Jurkat, Clone E6-1 (cell line): ENCODE measurements at regions not wholly inside any gene's neighbourhood (a gene's known extent, or its start where the extent isn't known, plus 50 kb on each side); places are given as distances from the start of the nearest gene placed in this dataset.
"Not testable (repeated sequence)": the region's sequence is repeated elsewhere in the genome, so short reads cannot be mapped to it uniquely, and the experiment has no call there.

Experiments
- DNase-seq: peaks from one replicate; pipeline ENCODE4 v3.0.0-alpha.2; 2011; ENCODE audit warnings: low read depth, low spot score
- H3K4me3 ChIP-seq: 2 replicates; pipeline ENCODE4 v1.5.1; 2011; ENCODE audit warnings: mild to moderate bottlenecking, low read length, control low read depth, moderate library complexity

DNA sequence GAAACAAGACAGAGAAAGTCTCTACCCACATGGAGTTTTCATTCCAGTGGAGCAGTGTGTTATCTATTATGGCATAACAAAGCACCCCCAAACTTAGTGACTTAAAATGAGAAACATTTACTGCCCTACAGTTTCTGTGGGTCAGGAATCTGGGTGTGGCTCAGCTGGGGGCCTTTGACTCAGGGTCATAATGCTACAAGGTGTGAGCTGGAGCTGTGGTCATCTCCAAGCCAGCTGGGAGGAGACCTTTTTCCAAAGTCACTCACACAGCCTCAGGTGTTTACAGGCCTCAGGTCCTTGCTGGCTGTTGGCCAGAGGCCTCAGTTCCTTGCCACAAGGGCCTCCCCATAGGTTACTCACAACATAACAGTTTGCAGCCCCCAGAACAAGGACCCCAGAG, 169.2 kb downstream of the ETAA1 start:
- H3K4me3 ChIP-seq: no peak overlapping the region
- no peak for DNase-seq

DNA sequence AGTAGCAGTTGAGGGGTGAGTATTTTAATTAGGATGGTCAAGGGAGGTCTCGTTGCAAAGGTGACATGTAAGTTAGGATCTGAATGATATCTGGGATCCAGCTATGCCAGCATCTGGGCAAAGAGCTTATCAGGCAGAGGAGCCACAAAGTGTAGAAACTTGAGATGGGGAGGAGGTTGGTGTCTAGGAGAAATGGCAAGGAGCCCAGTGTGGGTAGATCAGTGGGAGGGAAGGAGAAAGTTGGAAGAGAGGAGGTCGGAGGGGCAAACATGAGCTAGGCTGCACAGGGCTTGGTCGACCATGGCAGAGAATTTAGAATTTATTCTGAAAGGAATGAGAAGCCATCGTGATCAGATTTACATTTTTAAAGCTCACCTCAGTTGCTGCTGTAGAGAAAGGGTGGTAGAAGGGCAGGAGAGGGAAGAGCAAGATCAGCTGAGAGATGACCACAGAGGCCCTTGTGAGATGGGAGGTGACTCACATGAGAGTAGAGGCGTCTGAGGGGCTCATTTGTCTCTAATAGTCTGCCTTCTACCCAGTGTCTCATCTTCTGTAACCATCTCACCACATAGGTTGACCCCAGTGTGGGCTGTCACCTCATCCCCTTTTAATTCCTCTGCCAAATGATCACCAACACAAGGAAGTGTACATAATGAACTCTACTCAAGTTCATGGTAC, 170.0 kb downstream of the ETAA1 start:
- no peak overlapping the region for H3K4me3 ChIP-seq
- no peak for DNase-seq

DNA sequence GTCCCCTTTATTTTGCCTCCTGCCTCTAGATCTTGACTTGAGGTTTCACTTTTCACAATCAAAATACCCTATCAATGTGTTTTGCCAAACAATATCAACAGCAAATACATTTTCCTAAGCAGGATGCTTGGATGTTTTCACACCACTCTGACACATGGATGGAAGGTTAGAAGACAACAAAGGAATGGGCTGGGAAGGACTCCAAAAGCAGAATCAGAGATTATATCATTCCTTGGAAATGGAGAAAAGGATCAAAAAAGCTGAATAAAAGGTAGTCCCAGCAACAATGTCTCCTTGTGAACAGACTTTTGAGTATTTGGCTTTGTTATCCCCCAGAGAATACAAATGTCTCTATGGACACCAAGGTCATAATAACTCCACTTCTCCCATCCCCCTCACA, 170.8 kb downstream of the ETAA1 start:
- no peak overlapping the region for H3K4me3 ChIP-seq
- DNase-seq: no peak

DNA sequence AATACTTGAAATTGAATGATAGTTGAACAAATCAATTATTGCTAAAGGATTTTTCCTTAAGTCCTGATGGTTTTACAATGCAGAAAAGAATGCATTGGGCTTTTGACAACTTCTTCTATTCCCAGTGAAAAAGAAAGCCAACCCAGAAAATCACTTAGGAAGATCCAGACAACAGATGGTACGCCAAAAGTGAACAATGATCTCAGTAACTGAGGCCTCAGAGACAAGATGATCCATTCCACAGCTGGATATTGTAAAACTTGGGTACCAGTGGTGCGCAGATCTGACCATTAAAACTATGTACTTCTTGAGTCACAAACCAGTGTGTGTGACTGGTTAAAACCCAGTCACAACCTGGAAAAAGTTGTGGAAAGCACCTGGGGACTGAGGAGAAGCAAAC, 173.5 kb downstream of the ETAA1 start:
- DNase-seq: no peak
- no peak overlapping the region for H3K4me3 ChIP-seq

DNA sequence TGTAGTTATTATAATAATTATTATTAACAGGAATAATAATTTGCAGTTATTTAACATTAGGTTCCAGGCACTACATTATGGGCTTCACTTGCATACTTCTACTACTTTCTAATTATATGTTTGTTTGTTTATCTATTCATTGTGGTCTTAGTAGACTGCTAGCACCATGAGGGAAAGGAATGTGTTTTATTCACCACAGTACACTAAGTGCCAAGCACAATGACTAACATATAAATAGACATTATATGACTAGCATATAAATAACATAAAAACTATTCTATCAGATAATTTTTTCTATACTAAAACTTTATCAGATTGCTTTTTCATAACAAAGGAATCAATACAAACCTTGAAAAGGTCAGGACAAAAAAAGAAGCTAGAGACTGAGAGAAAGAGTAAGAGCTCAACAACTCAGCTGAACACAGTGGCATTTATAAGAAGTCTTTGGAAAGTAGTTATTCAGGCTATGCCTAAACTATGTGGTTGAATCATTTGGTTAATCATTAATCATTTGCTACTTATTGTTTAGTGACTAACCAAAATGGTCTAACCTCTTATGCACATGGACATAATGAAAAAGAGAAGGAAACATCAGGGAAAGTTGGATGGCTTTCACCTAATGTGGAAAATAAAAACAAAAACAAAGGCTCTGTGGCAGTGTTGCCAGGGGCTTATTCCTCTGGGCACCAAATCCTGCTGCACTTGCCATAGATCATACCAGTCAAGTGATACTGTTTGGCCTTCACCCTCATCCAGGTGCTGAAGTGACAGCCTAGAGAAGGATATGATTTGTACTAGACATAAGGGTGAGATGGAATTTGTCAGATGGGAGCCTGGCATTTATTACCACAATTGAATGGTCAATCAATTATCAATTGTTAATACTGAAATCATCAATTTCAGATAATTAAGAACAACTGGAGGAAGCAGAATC, 174.9 kb downstream of the ETAA1 start:
- no peak overlapping the region for H3K4me3 ChIP-seq
- no peak for DNase-seq

DNA sequence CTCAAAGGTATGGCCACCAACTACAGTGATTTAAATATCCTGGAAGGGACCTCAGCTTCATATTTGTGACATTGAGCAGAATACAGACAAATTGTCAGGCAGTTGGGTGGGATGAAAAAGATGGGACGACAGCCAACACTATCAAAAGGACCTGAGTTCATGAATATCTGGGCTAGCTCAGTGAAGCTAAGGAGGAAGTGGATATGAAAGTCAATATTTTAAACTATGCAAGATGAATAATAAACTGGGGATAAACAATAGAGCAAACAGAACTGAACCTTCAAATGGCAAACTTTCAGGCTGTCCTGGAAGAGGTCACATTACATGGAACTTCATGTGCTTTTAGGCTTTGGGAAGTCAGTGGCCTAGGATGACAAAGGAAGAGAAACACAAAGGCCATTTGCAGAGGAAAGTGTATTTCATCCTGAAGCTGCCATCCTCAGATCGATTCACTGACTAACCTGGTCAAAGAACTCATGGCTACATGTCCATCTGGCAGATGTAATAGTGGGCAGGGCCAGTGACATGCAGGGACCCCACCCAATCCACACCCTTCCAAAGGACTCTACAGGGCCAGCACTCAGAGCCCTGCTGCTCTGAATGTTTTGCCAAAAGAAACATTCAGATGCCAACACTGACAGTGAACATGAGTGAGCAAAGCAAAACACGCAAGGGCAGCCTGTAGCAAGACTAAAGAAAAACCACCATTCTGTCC, 175.7 kb downstream of the ETAA1 start:
- H3K4me3 ChIP-seq: no peak overlapping the region
- no peak for DNase-seq

DNA sequence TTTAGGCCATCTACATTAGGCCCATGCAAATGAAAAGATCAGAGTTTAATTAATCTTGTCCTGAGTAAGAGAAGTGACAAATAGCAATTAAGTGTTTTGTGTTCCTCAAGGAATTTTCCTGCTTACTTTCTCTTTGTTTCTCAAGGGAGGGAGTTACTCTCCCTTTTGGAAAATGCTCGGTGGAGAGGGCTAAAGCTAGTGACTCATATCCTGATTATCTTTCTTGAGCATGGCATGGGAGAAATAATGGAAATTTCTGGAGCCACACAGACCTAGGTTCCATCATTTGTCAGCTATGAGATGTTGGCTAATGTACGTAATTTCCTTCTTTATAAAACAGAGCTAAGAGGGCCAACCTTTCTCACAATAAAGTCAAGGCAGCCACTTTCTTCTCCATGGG, 177.1 kb downstream of the ETAA1 start:
- H3K4me3 ChIP-seq: no peak overlapping the region
- no peak for DNase-seq

DNA sequence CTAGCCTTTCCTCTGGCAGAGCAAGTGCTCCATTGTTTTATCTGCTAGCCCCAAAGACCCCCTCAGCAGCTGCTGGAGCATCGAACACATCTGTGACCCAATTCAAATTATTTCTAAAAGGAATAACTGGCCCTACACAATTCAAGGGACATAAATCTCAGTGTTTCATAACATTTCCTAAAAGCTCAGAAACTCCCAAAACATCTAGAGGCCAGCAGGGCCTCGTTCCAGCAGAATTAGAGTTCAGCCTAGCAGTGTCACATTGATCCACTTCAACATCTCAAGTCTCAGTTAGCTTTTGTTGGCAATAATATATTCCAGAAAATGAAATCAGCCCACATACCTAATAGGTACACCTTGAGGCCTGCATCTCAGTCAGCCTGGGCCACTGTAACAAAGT, 179.1 kb downstream of the ETAA1 start:
- DNase-seq: no peak
- H3K4me3 ChIP-seq: no peak overlapping the region

DNA sequence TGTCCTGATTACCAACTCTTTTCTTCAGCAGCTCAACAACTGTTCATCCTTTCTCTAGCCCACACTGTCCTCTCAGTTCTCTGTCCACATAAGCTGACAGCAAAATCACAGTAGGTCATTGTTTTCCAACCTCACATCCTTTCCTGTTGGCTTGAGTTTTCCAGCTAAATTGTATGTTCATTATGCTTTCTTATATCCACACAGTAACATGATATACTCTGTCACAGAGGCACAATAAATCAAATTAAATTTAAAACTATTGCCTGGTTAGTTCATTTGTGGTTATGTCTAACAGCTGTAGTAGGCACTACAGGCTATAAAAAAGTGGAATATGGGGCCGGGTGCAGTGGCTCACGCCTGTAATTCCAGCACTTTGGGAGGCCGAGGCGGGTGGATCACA, 179.9 kb downstream of the ETAA1 start:
- no peak for DNase-seq
- no peak overlapping the region for H3K4me3 ChIP-seq

DNA sequence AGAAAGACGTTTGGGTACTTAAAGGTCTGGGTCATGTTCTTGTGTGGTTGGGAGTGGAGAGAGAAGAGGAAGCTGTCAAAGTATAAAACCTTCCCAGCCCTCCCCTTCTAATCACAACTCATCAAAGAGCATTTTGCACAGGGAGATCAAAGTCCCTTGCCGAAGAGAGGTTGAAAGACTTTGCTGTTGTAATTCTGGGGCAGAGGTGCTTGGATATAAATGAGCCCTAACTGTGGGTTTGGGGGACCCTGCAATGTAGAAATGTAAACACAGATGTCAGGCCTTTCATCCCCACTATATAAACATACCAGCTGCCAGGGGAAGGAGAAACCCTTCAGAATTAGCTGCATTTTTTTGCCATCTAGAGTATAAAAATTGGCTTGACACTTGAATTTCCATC, 182.1 kb downstream of the ETAA1 start:
- H3K4me3 ChIP-seq: no peak overlapping the region
- no peak for DNase-seq

DNA sequence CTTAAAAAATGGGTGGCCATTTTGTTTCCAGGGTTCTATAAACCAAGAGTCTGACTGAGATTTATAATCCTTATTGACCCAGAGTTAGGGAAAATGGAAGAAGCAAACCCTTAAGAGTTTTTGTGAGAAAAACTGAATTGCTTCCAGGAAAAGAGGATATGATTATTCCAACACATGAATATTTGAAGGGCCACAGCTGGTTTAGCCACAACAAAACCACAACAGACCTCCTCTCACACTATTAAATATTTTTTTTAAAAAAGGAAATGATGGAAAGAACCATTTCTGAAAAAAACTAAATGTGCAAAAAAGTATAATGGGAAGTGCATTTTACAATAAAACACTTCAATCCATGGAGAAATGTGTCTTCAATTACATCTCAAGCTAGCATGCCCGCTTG, 182.7 kb downstream of the ETAA1 start:
- no peak overlapping the region for H3K4me3 ChIP-seq

DNA sequence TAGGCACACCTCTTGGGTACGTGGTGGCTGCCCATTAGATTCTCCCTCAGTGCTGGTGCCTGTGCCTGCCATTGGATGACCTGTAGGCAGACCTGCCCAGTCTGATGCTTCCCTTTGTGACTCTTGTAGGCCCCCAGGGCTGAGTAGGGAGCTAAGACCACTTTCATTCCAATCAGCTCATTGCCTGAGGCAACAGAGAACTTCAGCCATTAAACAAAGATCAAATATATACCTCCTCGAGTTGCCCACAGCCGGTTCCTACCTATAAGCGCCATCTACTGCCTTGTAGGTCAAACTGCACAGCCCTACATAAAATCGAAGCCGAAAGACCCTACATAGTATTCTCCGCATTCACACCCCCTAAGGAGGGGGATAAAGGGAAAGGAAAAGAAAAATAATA, 184.6 kb downstream of the ETAA1 start:
- H3K4me3 ChIP-seq: no peak overlapping the region
- no peak for DNase-seq

More for the DNA sequence above, 182.7 kb downstream of the ETAA1 start:
- no peak for DNase-seq

DNA sequence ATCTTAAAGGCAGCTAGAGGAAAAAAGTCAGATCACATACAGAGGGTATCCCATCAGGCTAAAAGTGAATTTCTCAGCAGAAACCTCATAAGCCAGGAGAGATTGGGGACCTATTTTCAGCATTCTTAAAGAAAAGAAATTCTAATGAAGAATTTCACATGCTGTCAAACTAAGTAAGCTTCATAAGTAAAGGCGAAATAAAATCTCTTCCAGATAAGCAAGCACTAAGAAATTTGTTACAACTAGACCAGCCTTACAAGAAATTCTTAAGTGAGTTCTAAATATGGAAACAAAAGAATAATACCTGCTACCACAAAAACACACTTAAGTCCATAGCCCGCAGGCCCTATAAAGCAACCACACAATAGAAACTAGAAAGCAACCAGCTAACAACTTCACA, 186.1 kb downstream of the ETAA1 start:
- H3K4me3 ChIP-seq: no peak overlapping the region
- DNase-seq: no peak

DNA sequence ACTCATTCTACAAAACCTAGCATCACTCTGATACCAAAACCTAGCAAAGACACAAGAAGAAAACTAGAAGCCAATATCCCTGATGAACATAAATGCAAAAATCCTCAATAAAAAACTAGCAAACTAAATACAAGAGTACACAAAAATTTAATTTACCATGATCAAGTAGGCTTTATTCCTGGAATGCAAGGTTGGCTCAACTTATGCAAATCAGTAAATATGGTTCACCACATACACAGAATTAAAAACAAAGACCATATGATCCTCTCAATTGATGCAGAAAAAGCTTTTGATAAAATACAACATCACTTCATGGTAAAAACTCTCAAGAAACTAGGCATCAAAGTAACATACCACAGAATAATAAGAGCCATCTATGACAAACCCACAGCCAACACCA, 188.3 kb downstream of the ETAA1 start:
- no peak for DNase-seq
- H3K4me3 ChIP-seq: no peak overlapping the region

DNA sequence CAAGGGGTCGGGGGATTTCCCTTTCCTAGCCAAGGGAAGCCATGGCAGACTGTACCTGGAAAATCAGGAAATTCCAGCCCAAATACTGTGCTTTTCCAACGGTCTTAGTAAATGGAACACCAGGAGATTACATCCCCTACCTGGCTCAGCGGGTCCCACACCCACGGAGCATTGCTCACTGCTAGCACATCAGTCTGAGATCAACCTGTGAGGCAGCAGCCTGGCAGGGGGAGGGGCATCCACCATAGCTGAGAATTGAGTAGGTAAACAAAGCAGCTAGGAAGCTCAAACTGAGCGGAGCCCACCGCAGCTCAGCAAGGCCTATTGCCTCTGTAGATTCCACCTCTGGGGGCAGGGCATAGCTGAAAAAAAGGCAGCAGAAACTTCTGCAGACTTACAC, 192.0 kb downstream of the ETAA1 start:
- not testable (repeated sequence) for H3K4me3 ChIP-seq, DNase-seq

DNA sequence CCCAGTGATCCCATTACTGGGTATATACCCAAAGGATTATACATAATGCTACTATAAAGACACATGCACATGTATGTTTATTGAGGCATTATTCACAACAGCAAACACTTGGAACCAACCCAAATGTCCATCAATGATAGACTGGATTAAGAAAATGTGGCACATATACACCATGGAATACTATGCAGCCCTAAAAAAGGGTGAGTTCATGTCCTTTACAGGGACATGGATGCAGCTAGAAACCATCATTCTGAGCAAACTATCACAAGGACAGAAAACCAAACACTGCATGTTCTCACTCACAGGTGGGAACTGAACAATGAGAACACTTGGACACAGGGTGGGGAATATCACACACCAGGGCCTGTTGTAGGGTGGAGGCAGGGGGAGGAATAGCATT, 197.4 kb downstream of the ETAA1 start:
- not testable (repeated sequence) for H3K4me3 ChIP-seq, DNase-seq

DNA sequence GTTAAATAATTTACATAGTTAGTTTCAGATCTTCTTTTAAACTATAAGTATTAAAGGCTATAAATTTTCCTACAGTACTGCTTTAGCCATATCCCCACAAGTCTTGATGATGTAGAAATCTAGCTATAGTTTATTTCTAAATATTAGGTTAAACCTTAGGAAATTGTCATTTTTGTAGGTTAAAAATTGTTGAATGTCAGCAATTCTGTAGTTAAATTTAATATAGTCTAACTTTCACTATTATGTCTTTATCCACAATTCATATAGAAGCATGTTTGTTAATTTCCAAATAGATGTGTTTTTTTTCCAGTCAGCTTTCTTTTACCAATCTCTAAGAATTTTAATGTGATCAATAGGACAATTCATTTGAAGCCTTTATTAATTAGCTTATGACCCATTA, 199.7 kb downstream of the ETAA1 start:
- no peak overlapping the region for H3K4me3 ChIP-seq
- no peak for DNase-seq

DNA sequence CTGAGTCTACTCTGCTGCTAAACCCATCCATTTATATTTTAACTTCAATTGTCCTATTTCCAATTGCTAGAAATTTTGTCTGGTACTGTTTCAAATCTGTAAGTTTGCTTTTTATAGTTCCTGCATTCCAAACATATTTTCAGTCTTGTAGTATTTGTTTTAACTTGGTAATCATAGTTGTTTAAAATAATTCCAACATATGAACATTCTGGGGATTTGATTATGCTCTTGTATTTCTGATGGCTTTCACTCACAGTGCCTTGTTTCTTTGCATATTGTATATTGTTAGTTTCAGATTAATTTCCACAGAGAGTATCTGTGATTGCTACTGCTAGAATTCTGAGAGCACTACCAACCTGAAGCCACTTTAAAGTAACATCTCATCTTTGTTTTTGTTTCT, 202.4 kb downstream of the ETAA1 start:
- DNase-seq: no peak
- H3K4me3 ChIP-seq: no peak overlapping the region

DNA sequence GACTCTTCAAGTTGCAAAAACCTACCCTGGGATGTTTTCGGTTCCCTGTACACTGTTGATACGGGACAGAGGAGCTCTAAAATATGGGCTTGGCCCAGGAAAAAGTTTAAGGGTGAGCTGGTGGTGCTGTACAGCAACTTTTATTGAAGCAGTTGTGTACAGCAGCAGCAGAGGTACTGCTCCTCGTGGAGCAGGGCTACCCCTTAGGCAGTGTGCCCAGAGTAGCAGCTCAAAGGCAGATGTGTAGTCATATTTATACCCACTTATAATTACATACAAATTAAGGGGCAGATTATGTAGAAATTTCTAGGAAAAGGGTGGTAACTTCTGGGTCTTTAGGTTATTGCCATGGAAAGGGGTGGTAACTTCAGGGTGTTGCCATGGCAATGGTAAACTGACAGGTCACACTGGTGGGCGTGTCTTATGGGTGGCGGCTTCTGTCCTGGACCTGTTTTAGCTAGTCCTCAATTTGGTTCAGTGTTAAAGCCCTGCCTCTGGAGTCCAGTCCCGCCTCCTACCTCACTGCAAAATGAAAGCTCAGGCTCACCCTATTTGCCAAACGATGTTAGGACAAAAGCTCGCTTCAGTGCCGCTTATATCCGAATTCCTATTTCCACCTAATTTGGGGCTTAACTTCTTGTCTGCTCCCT, 203.2 kb downstream of the ETAA1 start:
- no peak overlapping the region for H3K4me3 ChIP-seq
- no peak for DNase-seq

DNA sequence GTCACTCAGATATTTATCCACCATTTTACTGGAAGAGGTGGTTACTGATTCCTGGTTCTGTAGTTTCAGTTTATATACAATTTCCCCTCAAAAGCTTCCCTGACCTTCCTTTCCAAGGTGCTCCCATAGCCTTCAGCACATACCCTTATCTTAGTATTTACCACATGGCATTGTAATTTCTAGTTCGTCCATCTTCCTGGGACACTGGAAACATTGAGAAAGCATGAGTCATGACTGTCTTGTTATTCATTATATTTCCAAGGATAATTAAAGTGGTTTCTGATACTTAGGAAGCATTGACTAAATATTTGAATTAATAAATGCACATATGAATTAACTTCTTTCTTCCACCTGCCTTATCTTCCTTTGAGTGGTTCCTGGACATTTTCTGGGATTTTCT, 203.8 kb downstream of the ETAA1 start:
- DNase-seq: no peak
- H3K4me3 ChIP-seq: no peak overlapping the region
